Osteocyte (in vitro differentiated cells): ENCODE measurements at regions not wholly inside any gene's neighbourhood (a gene's known extent, or its start where the extent isn't known, plus 50 kb on each side); places are given as distances from the start of the nearest gene placed in this dataset.
"Not testable (repeated sequence)": the region's sequence is repeated elsewhere in the genome, so short reads cannot be mapped to it uniquely, and the experiment has no call there.

Experiments
- DNase-seq: peaks from one replicate; pipeline ENCODE4 v3.0.0; 2021; ENCODE audit warnings: mixed read lengths; ENCODE audit not compliant: unreplicated experiment; ENCODE audit errors: extremely low spot score
- H3K27ac Mint-ChIP-seq: one replicate; pipeline ENCODE4 v1.8.0; 2021; ENCODE audit warnings: mild to moderate bottlenecking, mixed read lengths; ENCODE audit not compliant: unreplicated experiment
- H3K27me3 Mint-ChIP-seq: one replicate; pipeline ENCODE4 v1.8.0; 2021; ENCODE audit warnings: mixed read lengths; ENCODE audit not compliant: unreplicated experiment
- H3K36me3 Mint-ChIP-seq: one replicate; pipeline ENCODE4 v1.8.0; 2021; ENCODE audit warnings: mixed read lengths; ENCODE audit not compliant: unreplicated experiment
- H3K4me1 Mint-ChIP-seq: one replicate; pipeline ENCODE4 v1.8.0; 2021; ENCODE audit warnings: mixed read lengths; ENCODE audit not compliant: unreplicated experiment
- H3K4me3 Mint-ChIP-seq: one replicate; pipeline ENCODE4 v1.8.0; 2021; ENCODE audit warnings: mild to moderate bottlenecking, moderate library complexity, mixed read lengths; ENCODE audit not compliant: unreplicated experiment
- H3K9me3 Mint-ChIP-seq: one replicate; pipeline ENCODE4 v1.8.0; 2021; ENCODE audit warnings: mixed read lengths; ENCODE audit not compliant: unreplicated experiment
- CTCF ChIP-seq: fragments of 200-600 bp; sonication (generic); IDR thresholded peaks from 2 replicates; pipeline ENCODE4 v1.5.0; 2021; ENCODE audit warnings: antibody characterized with exemption, mild to moderate bottlenecking, moderate library complexity

- TF ChIP-seq CTCF: no peak
- Mint-ChIP-seq H3K4me3 (no peak overlapping the region), H3K27ac (no peak overlapping the region), H3K27me3 (peaks cover 9% of the 10 kb centered on the region), H3K36me3 (no peaks in the 10 kb centered on the region), H3K9me3 (peaks cover 3% of the 10 kb centered on the region), H3K4me1 (no peaks in the 10 kb centered on the region)
- DNase-seq: no peak
These were observed 69.5 kb upstream of the KCNAB1 start for GRCh38 chr3:156050918-156051317.

GRCh38 chr3:156051651-156052050, 68.7 kb upstream of the KCNAB1 start:
- H3K27ac Mint-ChIP-seq: no peak overlapping the region
- DNase-seq: no peak
- H3K36me3 Mint-ChIP-seq: no peaks in the 10 kb centered on the region
- no peak for TF ChIP-seq CTCF
- H3K4me3 Mint-ChIP-seq: no peak overlapping the region
- H3K4me1 Mint-ChIP-seq: no peaks in the 10 kb centered on the region
- H3K27me3 Mint-ChIP-seq: peaks cover 9% of the 10 kb centered on the region
- H3K9me3 Mint-ChIP-seq: peaks cover 3% of the 10 kb centered on the region

- Mint-ChIP-seq H3K36me3 (no peaks in the 10 kb centered on the region), H3K4me3 (no peak overlapping the region), H3K9me3 (peaks cover 3% of the 10 kb centered on the region), H3K4me1 (no peaks in the 10 kb centered on the region), H3K27me3 (peaks cover 9% of the 10 kb centered on the region), H3K27ac (no peak overlapping the region)
- TF ChIP-seq CTCF: no peak
- no peak for DNase-seq
These were observed 68.3 kb upstream of the KCNAB1 start for GRCh38 chr3:156052115-156052514.

GRCh38 chr3:156059950-156060501, 60.4 kb upstream of the KCNAB1 start:
- Mint-ChIP-seq H3K4me1 (no peaks in the 10 kb centered on the region), H3K27ac (no peak overlapping the region), H3K36me3 (no peaks in the 10 kb centered on the region), H3K27me3 (peaks cover 14% of the 10 kb centered on the region), H3K4me3 (no peak overlapping the region), H3K9me3 (no peaks in the 10 kb centered on the region)
- TF ChIP-seq CTCF: no peak
- DNase-seq: no peak

GRCh38 chr3:156068151-156068550, 52.2 kb upstream of the KCNAB1 start:
- H3K4me3 Mint-ChIP-seq, DNase-seq, H3K27ac Mint-ChIP-seq, H3K4me1 Mint-ChIP-seq, H3K36me3 Mint-ChIP-seq, H3K9me3 Mint-ChIP-seq: not testable (repeated sequence)
- H3K27me3 Mint-ChIP-seq: peaks cover 11% of the 10 kb centered on the region

- no peak for DNase-seq
- no peak for TF ChIP-seq CTCF
- peaks cover 11% of the 10 kb centered on the region for H3K27me3 Mint-ChIP-seq
- H3K4me3 Mint-ChIP-seq: no peak overlapping the region
- peaks cover 3% of the 10 kb centered on the region for H3K9me3 Mint-ChIP-seq
- H3K27ac Mint-ChIP-seq: no peak overlapping the region
- peaks cover 2% of the 10 kb centered on the region for H3K4me1 Mint-ChIP-seq
- H3K36me3 Mint-ChIP-seq: no peaks in the 10 kb centered on the region
These were observed 50.4 kb upstream of the KCNAB1 start for GRCh38 chr3:156070028-156070427.
